Keratinocyte (primary cell): ENCODE measurements at regions not wholly inside any gene's neighbourhood (a gene's known extent, or its start where the extent isn't known, plus 50 kb on each side); places are given as distances from the start of the nearest gene placed in this dataset.

Experiments used
- CTCF ChIP-seq, 3 experiments: IDR thresholded peaks in 1 of 3; conservative IDR thresholded peaks in 1 of 3; optimal IDR thresholded peaks in 1 of 3; 2 replicates in 2 of 3; 3 replicates in 1 of 3; pipeline versions ENCODE3 to v1.5.1; 2011; ENCODE audit warnings: low read length in 3 of 3, mild to moderate bottlenecking in 3 of 3, moderate library complexity in 2 of 3, control low read depth in 1 of 3, inconsistent platforms in 1 of 3; ENCODE audit not compliant: insufficient read depth in 2 of 3; ENCODE audit errors: extremely low read depth in 1 of 3
- EZH2 ChIP-seq: IDR thresholded peaks from one replicate; pipeline ENCODE4 v1.6.1; 2012; ENCODE audit warnings: inconsistent platforms, mild to moderate bottlenecking, low read length, moderate library complexity

GRCh38 chr5:121158451-121158850, 693.2 kb upstream of the FTMT start:
- TF ChIP-seq CTCF (optimal IDR thresholded peaks at IDR 0.05 in 1 of 3, IDR thresholded peaks at IDR 0.05 in 1 of 3, conservative IDR thresholded peaks at IDR 0.05 in 1 of 3; ENCODE audit: extremely low read depth in 1 of 3, insufficient read depth in 2 of 3, low read length in 3 of 3): no peak
- TF ChIP-seq EZH2: no peak
